ENCODE measurements at regions not wholly inside any gene's neighbourhood (a gene's known extent, or its start where the extent isn't known, plus 50 kb on each side); places are given as distances from the start of the nearest gene placed in this dataset.

- intact Hi-C loops (cut with DNase I; ENCODE audit: low total_unique reads) = no loop called here
- no peaks in the 10 kb centered on the region for H3K27me3 ChIP-seq
- no peaks in the 10 kb centered on the region for H3K9me3 ChIP-seq
- H3K36me3 ChIP-seq = no peaks in the 10 kb centered on the region
- TF ChIP-seq POLR2A (IDR thresholded peaks at IDR 0.05) = no peak
- TF ChIP-seq CTCF (IDR thresholded peaks at IDR 0.05 in 4 of 5, conservative IDR thresholded peaks at IDR 0.05 in 1 of 5) = no peak
- DNase-seq (no peak), ATAC-seq (no peak)
- H3K27ac ChIP-seq = no peak overlapping the region
- in situ Hi-C loops (cut with MboI; ENCODE audit: low sequenced_read_pairs in 4 of 4) = no loop called here
- H3K4me1 ChIP-seq = no peaks in the 10 kb centered on the region
- H3K4me3 ChIP-seq = no peak overlapping the region
Observed at GRCh38 chr13:62046512-62046911, 630.9 kb upstream of the PCDH20 start.

- Histone ChIP-seq H3K36me3 (no peaks in the 10 kb centered on the region), H3K27ac (no peak overlapping the region), H3K4me1 (no peaks in the 10 kb centered on the region), H3K9me3 (no peaks in the 10 kb centered on the region), H3K4me3 (no peak overlapping the region), H3K27me3 (no peaks in the 10 kb centered on the region)
- no peak for DNase-seq
- intact Hi-C loops (cut with DNase I; ENCODE audit: low total_unique reads) = no loop called here
- in situ Hi-C loops (cut with MboI; ENCODE audit: low sequenced_read_pairs in 4 of 4) = no loop called here
- no peak for ATAC-seq
- TF ChIP-seq POLR2A (IDR thresholded peaks at IDR 0.05) = no peak
- TF ChIP-seq CTCF (IDR thresholded peaks at IDR 0.05 in 4 of 5, conservative IDR thresholded peaks at IDR 0.05 in 1 of 5) = no peak
Observed at GRCh38 chr13:62043600-62043999, 628.0 kb upstream of the PCDH20 start.

GRCh38 chr13:62040806-62041205, 625.2 kb upstream of the PCDH20 start:
- ATAC-seq (no peak), DNase-seq (no peak)
- TF ChIP-seq CTCF (IDR thresholded peaks at IDR 0.05 in 4 of 5, conservative IDR thresholded peaks at IDR 0.05 in 1 of 5) (no peak), POLR2A (IDR thresholded peaks at IDR 0.05) (no peak)
- H3K4me3 ChIP-seq = no peak overlapping the region
- H3K4me1 ChIP-seq = no peaks in the 10 kb centered on the region
- H3K36me3 ChIP-seq = no peaks in the 10 kb centered on the region
- in situ Hi-C loops (cut with MboI; ENCODE audit: low sequenced_read_pairs in 4 of 4) = no loop called here
- H3K27me3 ChIP-seq = no peaks in the 10 kb centered on the region
- no peak overlapping the region for H3K27ac ChIP-seq
- no peaks in the 10 kb centered on the region for H3K9me3 ChIP-seq
- intact Hi-C loops (cut with DNase I; ENCODE audit: low total_unique reads) = no loop called here

GRCh38 chr13:62040078-62040477, 624.4 kb upstream of the PCDH20 start:
- no peak for ATAC-seq
- no peak for DNase-seq
- no peak for TF ChIP-seq CTCF (IDR thresholded peaks at IDR 0.05 in 4 of 5, conservative IDR thresholded peaks at IDR 0.05 in 1 of 5)
- TF ChIP-seq POLR2A (IDR thresholded peaks at IDR 0.05) = no peak
- intact Hi-C loops (cut with DNase I; ENCODE audit: low total_unique reads) (no loop called here), in situ Hi-C loops (cut with MboI; ENCODE audit: low sequenced_read_pairs in 4 of 4) (no loop called here)
- H3K27me3 ChIP-seq = no peaks in the 10 kb centered on the region
- no peak overlapping the region for H3K4me3 ChIP-seq
- no peak overlapping the region for H3K27ac ChIP-seq
- no peaks in the 10 kb centered on the region for H3K4me1 ChIP-seq
- no peaks in the 10 kb centered on the region for H3K36me3 ChIP-seq
- no peaks in the 10 kb centered on the region for H3K9me3 ChIP-seq

GRCh38 chr13:62038214-62038613, 622.6 kb upstream of the PCDH20 start:
- intact Hi-C loops (cut with DNase I; ENCODE audit: low total_unique reads) = no loop called here
- H3K4me1 ChIP-seq = no peaks in the 10 kb centered on the region

More at GRCh38 chr13:62038214-62038613, 622.6 kb upstream of the PCDH20 start:
- no peaks in the 10 kb centered on the region for H3K9me3 ChIP-seq
- H3K27me3 ChIP-seq = no peaks in the 10 kb centered on the region
- H3K4me3 ChIP-seq = no peak overlapping the region
- no peak overlapping the region for H3K27ac ChIP-seq
- ATAC-seq = no peak
- TF ChIP-seq CTCF (IDR thresholded peaks at IDR 0.05 in 4 of 5, conservative IDR thresholded peaks at IDR 0.05 in 1 of 5) = no peak
- TF ChIP-seq POLR2A (IDR thresholded peaks at IDR 0.05) = no peak
- H3K36me3 ChIP-seq = no peaks in the 10 kb centered on the region
- in situ Hi-C loops (cut with MboI; ENCODE audit: low sequenced_read_pairs in 4 of 4) = no loop called here
- DNase-seq = no peak

Measured in gastrocnemius medialis (tissue), 4 donors.